NCI-H524 (cell line): ENCODE measurements at regions not wholly inside any gene's neighbourhood (a gene's known extent, or its start where the extent isn't known, plus 50 kb on each side); places are given as distances from the start of the nearest gene placed in this dataset.
"Not testable (repeated sequence)": the region's sequence is repeated elsewhere in the genome, so short reads cannot be mapped to it uniquely, and the experiment has no call there.

Source experiments
- DNase-seq, 2 experiments: peaks; one replicate each; lab custom pipeline; 2025; lab: John Stamatoyannopoulos, UW

- DNase-seq: no peak
These were observed 183.9 kb downstream of the MYRFL start for GRCh38 chr12:70008944-70009343.

GRCh38 chr12:70011353-70011752 lies 186.3 kb downstream of the MYRFL start:
- no peak for DNase-seq

GRCh38 chr12:70013016-70013415 lies 188.0 kb downstream of the MYRFL start:
- not testable (repeated sequence) for DNase-seq

GRCh38 chr12:70028515-70028914 lies 203.5 kb downstream of the MYRFL start:
- no peak for DNase-seq

GRCh38 chr12:70028918-70029317 lies 203.9 kb downstream of the MYRFL start:
- DNase-seq: no peak

- DNase-seq: no peak
These were observed 206.0 kb downstream of the MYRFL start for GRCh38 chr12:70031046-70031445.

GRCh38 chr12:70032076-70032475 lies 207.0 kb downstream of the MYRFL start:
- DNase-seq: peak; percentile 37 to 77

- DNase-seq: no peak
These were observed 208.3 kb downstream of the MYRFL start for GRCh38 chr12:70033310-70033709.

GRCh38 chr12:70040141-70040540 lies 203.1 kb upstream of the CNOT2 start:
- no peak for DNase-seq

- no peak for DNase-seq
These were observed 200.6 kb upstream of the CNOT2 start for GRCh38 chr12:70042675-70043074.

GRCh38 chr12:70043490-70044138 lies 199.6 kb upstream of the CNOT2 start:
- no peak for DNase-seq

- DNase-seq: no peak
These were observed 199.1 kb upstream of the CNOT2 start for GRCh38 chr12:70044167-70044566.

- DNase-seq: no peak
These were observed 198.2 kb upstream of the CNOT2 start for GRCh38 chr12:70045036-70045435.

- no peak for DNase-seq
These were observed 197.7 kb upstream of the CNOT2 start for GRCh38 chr12:70045514-70045913.

GRCh38 chr12:70048521-70049250 lies 194.5 kb upstream of the CNOT2 start:
- DNase-seq: no peak

GRCh38 chr12:70049596-70050360 lies 193.5 kb upstream of the CNOT2 start:
- no peak for DNase-seq

- DNase-seq: no peak
These were observed 190.8 kb upstream of the CNOT2 start for GRCh38 chr12:70052476-70052875.

- DNase-seq: no peak
These were observed 190.2 kb upstream of the CNOT2 start for GRCh38 chr12:70052931-70053497.

- no peak for DNase-seq
These were observed 183.9 kb upstream of the CNOT2 start for GRCh38 chr12:70059373-70059772.

- DNase-seq: no peak
These were observed 182.6 kb upstream of the CNOT2 start for GRCh38 chr12:70060634-70061033.

GRCh38 chr12:70068743-70069142 lies 174.5 kb upstream of the CNOT2 start:
- no peak for DNase-seq

GRCh38 chr12:70069221-70070105 lies 173.8 kb upstream of the CNOT2 start:
- DNase-seq: no peak
